Upper lobe of left lung (tissue), 6 donors: ENCODE measurements at regions not wholly inside any gene's neighbourhood (a gene's known extent, or its start where the extent isn't known, plus 50 kb on each side); places are given as distances from the start of the nearest gene placed in this dataset.
A peak's percentile ranks its signal among the peaks of the same experiment; 100 is the strongest.
"Not testable (repeated sequence)": the region's sequence is repeated elsewhere in the genome, so short reads cannot be mapped to it uniquely, and the experiment has no call there.

Experiments
- ATAC-seq, 2 donors: fragments of 200-7000 bp; cut with Tn5 transposase; one replicate each; pipeline ENCODE4 v1.9.1; 2022; ENCODE audit warnings: mild to moderate bottlenecking in 2 of 2, moderate library complexity in 2 of 2; ENCODE audit not compliant: low FRiP score in 2 of 2
- DNase-seq, 2 donors: peaks; one replicate each; pipeline ENCODE4 v3.0.0-alpha.2; 2019 to 2020
- H3K27ac ChIP-seq, 4 donors: fragments of 200-600 bp; sonication (generic); one replicate each; pipeline ENCODE4 v1.5.1; 2016 to 2019
- H3K27me3 ChIP-seq, 4 donors: fragments of 200-600 bp; sonication (generic); one replicate each; pipeline ENCODE4 v1.5.1; 2017 to 2019
- H3K36me3 ChIP-seq, 4 donors: fragments of 200-600 bp; sonication (generic); one replicate each; pipeline ENCODE4 v1.5.1; 2016 to 2019
- H3K4me1 ChIP-seq, 4 donors: fragments of 200-600 bp; sonication (generic); one replicate each; pipeline ENCODE4 v1.5.1; 2018 to 2019
- H3K4me3 ChIP-seq, 4 donors: fragments of 200-600 bp; sonication (generic); one replicate each; pipeline ENCODE4 v1.5.1; 2017 to 2019; ENCODE audit warnings: mild to moderate bottlenecking in 2 of 4, moderate library complexity in 1 of 4
- H3K9me3 ChIP-seq, 4 donors: fragments of 200-600 bp; sonication (generic); one replicate each; pipeline ENCODE4 v1.5.1; 2018 to 2019
- CTCF ChIP-seq, 6 experiments: fragments of 450-650 bp in 4 of 6; fragments of 200-600 bp in 2 of 6; sonication (generic) in 2 of 6; IDR thresholded peaks; one replicate each; pipeline ENCODE4 v1.5.1; 2016 to 2019; ENCODE audit warnings: antibody characterized with exemption in 6 of 6
- EP300 ChIP-seq, 4 donors: sonication (generic); formaldehyde crosslinking; IDR thresholded peaks; one replicate each; pipeline ENCODE4 v1.5.1; 2017; ENCODE audit warnings: antibody characterized with exemption in 4 of 4, control low read depth in 2 of 4
- POLR2A ChIP-seq, 4 donors: fragments of 450-650 bp; IDR thresholded peaks; one replicate each; pipeline ENCODE4 v1.5.1; 2016 to 2017; ENCODE audit warnings: antibody characterized with exemption in 4 of 4, mild to moderate bottlenecking in 2 of 4
- POLR2AphosphoS5 ChIP-seq, 2 donors: sonication (generic); formaldehyde crosslinking; IDR thresholded peaks; one replicate each; pipeline ENCODE4 v1.5.1; 2017; ENCODE audit warnings: antibody characterized with exemption in 2 of 2
- WGBS, 2 donors: methylation state at CpG; one replicate each; pipeline ENCODE4 v1.1.5; 2017 to 2018; 5-methylcytosine and 5-hydroxymethylcytosine counted together
- donor health status: DM: no; HTN: no; CAD: no; lungs with moderate emphysema.
- donor health status: DM: no; HTN: yes; CAD: no; lungs with severe emphysema.

- no peak for TF ChIP-seq POLR2A (IDR thresholded peaks at IDR 0.05)
- TF ChIP-seq EP300 (IDR thresholded peaks at IDR 0.05) = no peak
- TF ChIP-seq CTCF (IDR thresholded peaks at IDR 0.05) = no peak
- Histone ChIP-seq H3K27me3 (no peaks in the 10 kb centered on the region), H3K4me3 (no peak overlapping the region), H3K27ac (no peak overlapping the region), H3K36me3 (no peaks in the 10 kb centered on the region), H3K9me3 (no peaks in the 10 kb centered on the region), H3K4me1 (no peaks in the 10 kb centered on the region)
- no peak for ATAC-seq
- 37 to 59% methylated on average over 2 of the region's 2 CpGs for WGBS, 2 donors
- DNase-seq = no peak
Observed at GRCh38 chr1:188822248-188822647, 1655.4 kb downstream of the BRINP3 start.

- DNase-seq (no peak), ATAC-seq (no peak)
- no peaks in the 10 kb centered on the region for H3K9me3 ChIP-seq
- no peak overlapping the region for H3K27ac ChIP-seq
- H3K4me1 ChIP-seq = no peaks in the 10 kb centered on the region
- H3K4me3 ChIP-seq = no peak overlapping the region
- no peaks in the 10 kb centered on the region for H3K36me3 ChIP-seq
- 90% methylated on average over 2 of the region's 2 CpGs for WGBS, 2 donors
- H3K27me3 ChIP-seq = no peaks in the 10 kb centered on the region
- TF ChIP-seq EP300 (IDR thresholded peaks at IDR 0.05) (no peak), CTCF (IDR thresholded peaks at IDR 0.05) (no peak), POLR2AphosphoS5 (IDR thresholded peaks at IDR 0.05) (no peak)
Observed at GRCh38 chr1:188825471-188825870, 1652.2 kb downstream of the BRINP3 start.

GRCh38 chr1:188826800-188827199 is 1650.9 kb downstream of the BRINP3 start:
- Histone ChIP-seq H3K27me3 (no peaks in the 10 kb centered on the region), H3K4me3 (no peak overlapping the region), H3K27ac (no peak overlapping the region), H3K36me3 (no peaks in the 10 kb centered on the region), H3K9me3 (no peaks in the 10 kb centered on the region), H3K4me1 (no peaks in the 10 kb centered on the region)
- ATAC-seq = no peak
- TF ChIP-seq POLR2A (IDR thresholded peaks at IDR 0.05) (no peak), CTCF (IDR thresholded peaks at IDR 0.05) (no peak), EP300 (IDR thresholded peaks at IDR 0.05) (no peak)
- DNase-seq = no peak

- Histone ChIP-seq H3K27ac (no peak overlapping the region), H3K36me3 (no peaks in the 10 kb centered on the region), H3K9me3 (no peaks in the 10 kb centered on the region), H3K27me3 (no peaks in the 10 kb centered on the region), H3K4me3 (no peak overlapping the region), H3K4me1 (no peaks in the 10 kb centered on the region)
- TF ChIP-seq CTCF (IDR thresholded peaks at IDR 0.05) (no peak), POLR2A (IDR thresholded peaks at IDR 0.05) (no peak), POLR2AphosphoS5 (IDR thresholded peaks at IDR 0.05) (no peak), EP300 (IDR thresholded peaks at IDR 0.05) (no peak)
- no peak for DNase-seq
- ATAC-seq = no peak
- 80 to 94% methylated on average over 2 of the region's 2 CpGs for WGBS, 2 donors
Observed at GRCh38 chr1:188827400-188827799, 1650.3 kb downstream of the BRINP3 start.

GRCh38 chr1:188841111-188841696 is 1636.5 kb downstream of the BRINP3 start:
- DNase-seq = peak in 1 of 2 donors; percentile 76
- ATAC-seq, H3K9me3 ChIP-seq, H3K36me3 ChIP-seq, H3K27me3 ChIP-seq, H3K27ac ChIP-seq, H3K4me1 ChIP-seq, H3K4me3 ChIP-seq: not testable (repeated sequence)
- WGBS, 2 donors = 95 to 97% methylated on average over 31 of the region's 40 CpGs
